Stimulated activated CD4-positive, alpha-beta T cell treated with anti-CD3 and anti-CD28 coated beads, Interleukin-12 subunit alpha, Interleukin-12 subunit beta, amount 100 ng/mL, for 4 hours (primary cell): ENCODE measurements at regions not wholly inside any gene's neighbourhood (a gene's known extent, or its start where the extent isn't known, plus 50 kb on each side); places are given as distances from the start of the nearest gene placed in this dataset.

Experiments
- DNase-seq: peaks from one replicate; pipeline ENCODE4 v3.0.0-alpha.2; 2020

GRCh38 chr4:102441978-102442911 lies 58.9 kb upstream of the NFKB1 start:
- no peak for DNase-seq

DNA sequence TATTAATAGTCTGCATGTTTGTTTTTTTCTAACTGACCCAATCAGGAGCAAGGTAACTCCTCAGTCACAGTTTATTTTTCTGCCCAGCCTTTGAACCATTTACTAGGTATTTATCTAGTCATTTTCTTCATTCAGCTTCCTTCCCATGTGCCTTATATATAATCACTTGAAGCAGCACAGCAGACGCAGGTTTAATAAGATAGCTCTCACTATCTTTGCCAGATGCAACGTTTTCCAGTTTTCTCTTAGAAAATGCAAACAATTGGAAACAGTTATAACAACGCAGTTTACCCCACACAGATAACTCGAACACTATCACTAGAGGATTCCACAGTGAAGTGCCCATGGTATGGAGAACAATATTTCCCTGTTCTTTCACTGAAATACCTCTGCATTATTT lies 56.4 kb upstream of the NFKB1 start:
- no peak for DNase-seq

DNA sequence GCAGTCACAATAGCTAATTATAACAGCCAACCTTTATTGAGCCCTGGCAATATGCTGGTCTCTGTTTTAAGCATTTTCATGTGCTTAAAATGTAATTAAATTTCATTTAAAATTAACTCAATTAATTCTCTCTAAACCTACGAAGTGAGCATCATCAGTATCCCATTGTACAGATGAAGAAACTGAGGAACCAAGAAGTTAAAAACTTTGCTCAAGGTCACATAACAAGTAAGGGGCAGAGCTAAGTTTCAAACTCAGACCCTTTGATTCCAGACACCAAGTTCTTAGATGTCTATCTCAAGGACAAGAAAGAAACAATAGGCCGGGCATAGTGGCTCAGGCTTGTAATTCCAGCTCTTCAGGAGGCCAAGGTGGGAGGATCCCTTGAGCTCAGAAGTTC lies 55.9 kb upstream of the NFKB1 start:
- no peak for DNase-seq

DNA sequence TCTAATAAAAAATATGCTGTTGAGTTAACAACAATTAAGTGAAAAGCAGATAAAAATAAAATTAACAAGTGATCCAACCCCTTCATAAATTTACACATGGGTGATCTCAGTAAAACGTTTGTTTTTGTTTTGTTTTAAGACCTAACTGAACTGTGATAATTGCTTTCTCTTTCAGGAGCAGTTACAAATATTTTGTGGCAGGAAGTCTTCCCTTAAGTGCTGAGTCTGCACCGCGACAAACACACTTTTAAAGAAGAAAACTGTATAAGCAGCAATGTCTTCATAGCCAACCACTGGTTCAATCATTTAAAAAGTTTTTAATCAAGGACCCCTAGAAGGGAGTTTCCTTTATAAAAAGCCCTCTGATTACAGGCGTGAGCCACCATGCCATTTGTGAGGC lies 53.7 kb upstream of the NFKB1 start:
- DNase-seq, result no peak

GRCh38 chr4:102449751-102450352 lies 51.3 kb upstream of the NFKB1 start:
- DNase-seq, result peak; percentile 13

- no peak for DNase-seq
Measured at GRCh38 chr4:102451266-102451665, 49.9 kb upstream of the NFKB1 start.
